22Rv1 (cell line): ENCODE measurements at regions not wholly inside any gene's neighbourhood (a gene's known extent, or its start where the extent isn't known, plus 50 kb on each side); places are given as distances from the start of the nearest gene placed in this dataset.

Experiments
- CTCF ChIP-seq: fragments of 450-650 bp; IDR thresholded peaks from 2 replicates; pipeline ENCODE4 v1.5.1; 2017; ENCODE audit warnings: mild to moderate bottlenecking
- ZFX ChIP-seq: fragments of 450-650 bp; IDR thresholded peaks from 2 replicates; pipeline ENCODE4 v1.6.1; 2017; ENCODE audit warnings: antibody characterized with exemption, borderline replicate concordance

GRCh38 chr3:166064476-166064875, 227.3 kb upstream of the BCHE start:
- TF ChIP-seq CTCF (no peak), ZFX (no peak)
